D341Med (cell line): ENCODE measurements at regions not wholly inside any gene's neighbourhood (a gene's known extent, or its start where the extent isn't known, plus 50 kb on each side); places are given as distances from the start of the nearest gene placed in this dataset.
"Not testable (repeated sequence)": the region's sequence is repeated elsewhere in the genome, so short reads cannot be mapped to it uniquely, and the experiment has no call there.

ENCODE experiments used
- DNase-seq: peaks from one replicate; pipeline ENCODE4 v3.0.0; 2012; ENCODE audit warnings: low spot score

DNA sequence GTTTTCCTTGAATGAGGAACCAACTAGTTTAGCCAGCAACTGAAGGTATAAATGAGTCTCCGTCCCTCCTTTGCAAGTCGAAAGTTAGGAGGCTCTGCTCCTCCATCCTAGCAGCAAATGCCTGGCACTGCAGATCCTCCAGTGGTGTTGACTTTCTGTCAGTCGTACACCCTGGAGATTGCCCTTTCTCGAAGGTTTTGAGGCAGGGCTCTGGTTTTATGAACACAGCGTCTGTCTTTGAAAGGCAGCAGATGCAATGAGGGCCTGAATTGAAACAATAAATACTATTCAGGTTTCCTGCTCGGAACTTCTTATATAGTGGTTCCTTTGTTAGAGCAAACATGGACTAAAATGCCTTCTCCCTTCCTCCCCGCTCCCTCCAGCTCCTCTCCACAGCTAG is 284.0 kb downstream of the TMEM38B start:
- DNase-seq: no peak

DNA sequence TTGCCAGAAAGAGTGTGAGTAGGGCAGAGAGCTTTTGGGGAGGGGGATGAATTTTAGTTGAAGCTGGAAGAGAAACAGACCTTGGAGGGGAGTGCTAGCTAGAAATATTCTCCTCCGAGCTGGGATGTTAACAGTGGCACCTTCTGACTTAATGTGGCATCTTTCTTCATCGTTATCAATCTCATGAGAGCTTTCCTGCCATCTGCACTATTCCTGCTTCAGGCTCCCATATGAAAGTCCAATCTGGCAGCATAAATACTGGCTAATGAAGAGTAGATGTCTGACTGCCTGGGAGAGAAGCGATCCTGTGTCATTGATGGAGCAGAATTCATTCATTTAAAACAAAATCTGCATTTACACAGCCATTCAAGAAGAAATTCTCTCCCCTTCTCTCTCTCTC is 284.5 kb downstream of the TMEM38B start:
- no peak for DNase-seq

DNA sequence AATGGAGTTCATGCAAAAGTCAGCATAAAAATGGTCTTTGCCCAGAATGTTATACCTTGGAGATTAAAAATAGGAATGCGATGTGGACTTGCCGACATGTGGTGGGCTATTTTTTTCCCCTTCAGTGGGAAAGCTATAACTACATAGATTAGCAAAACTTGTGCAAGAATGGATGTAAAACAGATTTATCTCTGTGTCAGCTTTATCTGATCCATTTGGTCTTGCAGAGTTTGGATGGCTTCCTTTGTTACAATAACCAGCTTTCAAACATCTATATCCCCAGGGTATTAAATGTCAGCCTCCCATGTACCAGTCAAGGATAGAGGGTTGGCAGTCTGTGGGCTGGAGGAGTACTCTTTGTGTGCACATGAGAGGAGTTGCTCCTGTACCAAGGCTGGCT is 284.9 kb downstream of the TMEM38B start:
- no peak for DNase-seq

DNA sequence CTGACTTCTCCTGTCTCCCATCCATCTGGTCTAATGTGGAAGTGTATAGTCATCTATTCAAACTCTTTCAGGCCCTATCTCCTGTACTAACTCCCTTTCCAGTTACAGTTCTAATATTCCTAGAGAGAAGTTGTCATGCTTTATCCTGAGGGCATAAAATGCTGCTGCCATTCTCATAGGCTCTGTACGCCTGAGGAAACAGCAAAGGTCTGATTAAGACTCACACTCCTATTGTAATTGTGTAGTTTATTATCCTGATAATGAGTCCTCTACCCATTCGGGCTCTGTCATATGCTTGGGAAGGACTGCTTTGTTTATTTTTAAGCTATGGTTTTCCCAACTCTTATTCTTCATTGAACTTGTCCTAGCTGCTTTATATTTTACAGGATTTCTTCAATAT is 290.4 kb downstream of the TMEM38B start:
- no peak for DNase-seq

DNA sequence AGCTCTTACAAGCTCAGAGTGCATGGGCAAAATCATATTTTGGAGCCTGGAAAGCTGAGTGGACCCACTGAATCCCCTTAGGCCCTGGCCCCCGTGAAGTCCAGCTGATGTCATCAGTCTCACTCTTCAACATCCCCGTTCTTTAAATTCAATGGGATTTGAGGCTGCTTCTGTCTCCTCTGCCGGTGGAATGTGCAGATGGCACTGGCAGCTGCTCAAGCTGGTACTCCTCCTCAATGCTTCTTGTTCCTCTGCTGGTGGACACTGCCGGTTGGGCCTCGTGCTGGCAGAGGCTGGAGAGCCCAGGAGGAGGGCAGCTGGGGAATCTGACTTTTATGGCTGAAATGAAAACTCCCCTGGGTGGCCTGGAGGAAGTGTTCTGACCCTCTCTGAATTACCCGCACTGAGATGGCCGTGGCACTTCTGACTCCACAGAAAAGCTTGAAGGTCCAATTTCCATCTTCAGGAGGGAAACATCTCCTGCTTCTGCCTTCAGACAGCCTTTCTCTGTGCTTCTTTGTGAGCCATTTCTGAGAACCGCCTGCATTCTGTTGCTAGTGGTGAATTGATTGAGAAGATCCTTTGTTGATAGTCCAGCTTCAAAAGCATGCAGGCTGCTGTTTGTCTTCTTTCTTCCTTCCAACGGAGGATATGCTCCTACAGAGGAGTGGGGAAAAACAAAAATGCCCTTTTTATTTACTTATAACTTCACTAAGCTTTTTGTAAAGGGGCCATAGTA is 298.9 kb downstream of the TMEM38B start:
- no peak for DNase-seq

DNA sequence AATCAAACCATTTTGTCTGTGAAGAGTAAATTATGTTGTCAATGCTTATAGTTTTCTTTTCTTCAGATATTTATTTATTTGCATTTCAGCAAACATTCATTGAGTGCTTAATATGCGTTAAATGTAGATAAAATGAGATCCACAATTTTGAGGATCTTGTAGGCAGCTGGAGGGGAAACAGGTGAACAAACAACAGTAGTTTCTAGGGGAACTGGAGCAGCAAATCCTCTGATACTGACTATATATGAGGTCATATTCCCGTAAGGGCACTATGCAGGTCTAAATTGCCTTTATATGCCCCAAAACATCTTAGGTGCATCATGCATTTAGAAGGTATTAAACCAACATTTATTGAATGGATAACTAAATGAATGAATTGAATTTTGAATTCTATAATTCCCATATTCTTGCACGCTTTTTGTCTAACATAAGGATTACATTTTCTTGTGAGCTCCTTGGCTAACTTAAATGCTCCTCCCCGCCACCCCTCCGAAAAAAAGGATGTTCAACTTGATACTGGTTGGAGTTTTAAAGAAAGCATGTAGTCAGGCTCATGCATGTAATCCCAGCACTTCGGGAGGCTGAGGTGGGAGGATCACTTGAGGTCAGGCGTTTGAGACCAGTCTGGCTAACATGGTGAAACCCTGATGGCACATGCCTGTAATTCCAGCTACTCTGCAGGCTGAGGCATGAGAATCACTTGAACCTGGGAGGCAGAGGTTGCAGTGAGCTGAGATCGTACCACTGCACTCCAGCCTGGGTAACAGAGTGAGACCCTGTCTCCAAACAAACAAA is 299.8 kb downstream of the TMEM38B start:
- no peak for DNase-seq

DNA sequence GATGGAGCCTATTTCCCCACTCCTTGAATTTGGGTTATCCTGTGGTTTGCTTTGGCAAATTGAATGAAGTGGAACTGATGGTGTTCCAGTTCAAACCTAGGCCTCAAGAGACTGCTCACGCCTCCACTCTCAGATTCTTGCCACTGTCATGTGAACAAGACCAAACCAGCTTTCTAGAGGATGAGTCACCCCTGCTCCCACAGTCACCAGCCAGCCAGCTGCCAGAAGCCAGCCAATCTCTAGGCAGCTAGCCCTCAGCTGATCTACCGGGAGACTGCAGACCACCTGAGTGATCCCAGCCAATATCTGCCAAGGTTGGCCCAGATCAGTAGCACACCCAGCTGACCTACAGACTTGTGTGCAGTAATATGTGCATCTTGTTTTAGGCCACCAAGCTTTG is 300.6 kb downstream of the TMEM38B start:
- DNase-seq: no peak

DNA sequence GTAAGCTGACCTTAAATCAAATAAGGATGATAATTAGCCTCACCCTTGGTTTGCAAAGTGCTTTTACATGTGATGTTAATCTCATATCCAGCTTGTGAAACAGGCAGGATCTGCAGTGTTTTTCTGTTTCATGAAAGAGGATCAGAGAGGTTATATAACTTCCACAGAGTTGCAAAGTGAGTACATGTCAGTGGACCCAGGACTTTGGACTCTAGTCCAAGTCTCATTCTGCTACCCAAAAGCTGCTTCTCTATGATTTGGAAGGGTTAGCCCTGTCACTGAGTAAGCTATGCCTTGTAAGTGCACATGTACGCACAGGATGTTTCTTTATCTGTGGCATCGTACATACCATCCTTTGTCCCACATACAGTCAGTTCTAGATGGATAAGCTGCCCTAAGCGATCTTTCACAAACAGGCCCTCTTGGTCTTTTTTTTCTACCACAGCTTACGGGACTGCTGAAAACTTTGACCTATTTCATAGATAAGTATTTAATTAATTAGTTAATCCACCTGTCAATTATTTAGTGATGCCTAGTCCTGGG is 322.9 kb downstream of the TMEM38B start:
- DNase-seq: no peak

DNA sequence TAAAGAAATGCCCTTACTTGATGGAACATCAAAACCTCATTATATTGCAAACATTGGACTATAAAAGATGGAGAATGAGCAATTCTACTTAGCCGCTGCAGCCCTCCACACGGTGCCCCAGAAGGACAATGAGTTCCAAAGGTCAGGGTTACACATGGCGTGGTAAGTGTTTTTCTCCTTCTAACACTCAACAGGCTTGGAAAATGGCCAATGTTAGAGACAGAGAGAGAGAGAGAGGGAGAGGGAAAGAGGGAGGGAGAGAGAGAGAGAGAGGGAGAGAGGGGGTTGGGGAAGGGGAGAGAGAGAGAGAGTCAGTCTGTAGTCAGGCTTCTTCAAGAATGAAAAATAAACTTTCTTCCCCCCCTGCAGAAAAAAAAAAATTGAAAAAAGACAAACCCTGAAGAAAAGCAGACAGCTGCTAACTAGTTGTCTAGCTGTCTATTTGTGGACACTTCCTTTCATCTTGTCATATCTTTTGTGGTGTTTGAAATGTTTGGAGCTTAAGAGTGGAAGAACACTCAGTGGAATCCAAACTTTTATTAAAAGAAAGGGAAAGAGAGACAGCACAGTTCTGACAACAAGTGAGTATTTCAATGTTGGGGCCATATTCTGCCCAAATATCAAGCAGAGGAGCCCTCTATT is 324.8 kb downstream of the TMEM38B start:
- DNase-seq: no peak

DNA sequence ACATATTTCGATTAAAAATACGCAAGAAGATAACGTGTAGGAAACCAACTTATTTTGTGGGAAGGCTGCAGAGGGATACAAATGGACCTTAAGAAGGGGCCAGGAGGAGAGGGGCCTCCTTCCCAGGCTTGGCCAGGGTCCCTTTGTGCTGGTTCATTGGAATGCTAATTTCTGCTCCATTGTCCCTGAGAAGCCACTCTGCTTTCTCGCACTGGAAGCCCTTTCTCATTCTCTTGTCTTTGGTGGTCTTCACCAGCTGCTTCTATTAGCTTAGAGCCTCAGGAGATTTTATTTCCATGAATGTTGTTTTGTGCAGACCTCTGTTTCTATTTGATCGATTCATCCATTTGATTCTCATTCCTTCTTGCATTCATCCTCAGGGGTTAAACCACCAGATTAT is 325.4 kb downstream of the TMEM38B start:
- DNase-seq: no peak

DNA sequence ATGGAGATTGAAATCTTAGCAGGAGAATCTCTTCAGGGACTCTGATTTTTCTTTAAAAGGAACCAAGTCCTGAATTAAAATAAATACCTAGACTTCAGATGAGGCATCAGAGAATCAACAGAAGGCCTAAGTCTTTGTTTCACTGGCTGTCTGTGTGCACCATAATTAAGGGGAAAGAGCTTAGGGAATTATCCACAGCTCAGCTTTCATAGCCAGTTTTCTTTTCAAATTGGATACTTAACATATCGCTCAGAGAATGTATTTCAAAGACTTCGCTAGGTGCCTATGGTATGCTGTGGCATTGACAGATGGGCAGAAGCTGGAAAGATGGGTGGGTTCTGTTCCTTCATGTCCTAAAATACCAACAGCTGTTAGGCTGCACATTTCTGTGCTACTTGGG is 325.8 kb downstream of the TMEM38B start:
- no peak for DNase-seq

DNA sequence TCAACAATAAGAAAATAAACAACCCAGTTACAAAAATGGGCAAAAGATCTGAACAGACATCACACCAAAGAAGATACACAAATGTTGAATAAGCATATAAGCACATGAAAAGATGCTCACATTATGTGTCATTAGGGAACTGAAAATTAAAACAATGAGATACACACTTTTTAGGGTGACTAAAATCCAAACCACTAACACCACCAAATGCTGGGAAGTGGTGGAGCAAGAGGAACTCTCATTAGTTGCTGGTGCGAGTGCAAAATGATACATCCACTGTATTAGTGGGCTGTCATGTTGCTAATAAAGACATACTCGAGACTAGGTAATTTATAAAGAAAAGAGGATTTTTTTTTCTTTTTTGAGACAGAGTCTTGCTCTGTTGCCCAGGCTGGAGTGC is 329.1 kb downstream of the TMEM38B start:
- no peak for DNase-seq

DNA sequence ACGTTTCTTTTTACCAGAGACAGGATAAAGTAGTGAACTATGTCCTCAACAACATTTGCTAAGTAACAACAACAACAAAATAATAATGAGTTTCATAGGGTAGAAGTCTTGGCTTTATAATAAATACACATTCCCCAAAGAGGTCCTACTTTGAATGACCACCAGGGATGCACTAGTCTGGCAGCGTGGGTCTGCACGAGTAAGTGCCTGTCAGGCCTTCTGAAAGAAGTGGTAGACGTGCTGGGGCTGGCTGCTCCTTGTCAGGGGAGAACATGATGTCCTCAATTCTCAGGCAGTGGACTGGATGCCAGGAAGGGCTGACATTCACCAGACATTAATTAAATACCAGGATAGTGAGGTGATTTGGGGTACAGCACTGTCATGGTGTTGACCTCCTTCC is 331.1 kb downstream of the TMEM38B start:
- no peak for DNase-seq

DNA sequence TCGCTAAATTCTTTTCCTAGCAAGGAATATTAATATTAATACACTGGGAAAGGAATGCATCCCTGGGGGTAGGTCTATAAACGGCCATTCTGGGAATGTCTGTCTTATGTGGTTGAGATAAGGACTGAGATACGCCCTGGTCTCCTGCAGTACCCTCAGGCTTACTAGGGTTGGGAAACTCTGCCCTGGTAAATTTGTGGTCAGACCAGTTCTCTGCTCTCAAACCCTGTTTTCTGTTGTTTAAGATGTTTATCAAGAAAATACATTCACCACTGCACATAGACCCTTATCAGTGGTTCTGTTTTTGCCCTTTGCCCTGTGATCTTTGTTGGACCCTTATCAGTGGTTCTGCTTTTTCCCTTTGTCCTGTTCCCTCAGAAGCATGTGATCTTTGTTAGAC is 335.8 kb downstream of the TMEM38B start:
- DNase-seq: not testable (repeated sequence)

DNA sequence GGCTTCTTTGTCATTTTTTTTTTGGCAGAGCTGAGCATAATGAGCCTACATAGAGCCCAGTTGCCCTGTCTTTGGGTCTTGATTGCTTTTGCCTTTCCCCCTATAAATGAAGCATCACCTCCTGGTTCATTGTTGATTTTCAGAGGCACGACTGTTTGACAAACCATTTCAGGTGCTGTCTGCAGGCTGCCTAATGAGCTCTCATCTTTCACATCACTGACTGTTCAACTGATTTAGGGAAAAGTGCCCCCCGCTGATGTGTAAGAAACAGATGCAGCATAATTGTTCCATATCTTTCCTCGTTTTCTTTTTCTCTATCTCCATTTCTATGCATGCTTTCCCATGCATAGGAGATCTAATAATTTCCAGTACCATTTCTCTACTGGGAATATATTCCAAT is 338.6 kb downstream of the TMEM38B start:
- no peak for DNase-seq

DNA sequence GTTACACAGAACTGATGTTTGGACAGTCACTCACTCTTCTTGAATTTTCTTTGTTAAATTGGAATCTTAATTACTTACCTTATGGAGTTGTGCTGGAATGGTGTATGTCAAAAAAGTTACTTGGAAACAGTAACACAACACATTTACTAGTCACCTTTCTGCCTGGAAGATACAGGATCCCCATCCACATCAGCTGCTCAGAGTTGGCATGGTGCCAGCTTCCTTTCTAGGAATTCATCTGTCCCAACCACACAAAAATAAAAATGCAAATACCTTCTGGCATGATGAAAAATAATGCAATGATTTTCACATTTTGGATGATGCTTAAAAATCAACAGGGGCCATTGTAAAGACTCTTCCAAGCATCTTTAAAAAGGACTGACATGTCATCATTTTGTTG is 341.5 kb downstream of the TMEM38B start:
- no peak for DNase-seq

DNA sequence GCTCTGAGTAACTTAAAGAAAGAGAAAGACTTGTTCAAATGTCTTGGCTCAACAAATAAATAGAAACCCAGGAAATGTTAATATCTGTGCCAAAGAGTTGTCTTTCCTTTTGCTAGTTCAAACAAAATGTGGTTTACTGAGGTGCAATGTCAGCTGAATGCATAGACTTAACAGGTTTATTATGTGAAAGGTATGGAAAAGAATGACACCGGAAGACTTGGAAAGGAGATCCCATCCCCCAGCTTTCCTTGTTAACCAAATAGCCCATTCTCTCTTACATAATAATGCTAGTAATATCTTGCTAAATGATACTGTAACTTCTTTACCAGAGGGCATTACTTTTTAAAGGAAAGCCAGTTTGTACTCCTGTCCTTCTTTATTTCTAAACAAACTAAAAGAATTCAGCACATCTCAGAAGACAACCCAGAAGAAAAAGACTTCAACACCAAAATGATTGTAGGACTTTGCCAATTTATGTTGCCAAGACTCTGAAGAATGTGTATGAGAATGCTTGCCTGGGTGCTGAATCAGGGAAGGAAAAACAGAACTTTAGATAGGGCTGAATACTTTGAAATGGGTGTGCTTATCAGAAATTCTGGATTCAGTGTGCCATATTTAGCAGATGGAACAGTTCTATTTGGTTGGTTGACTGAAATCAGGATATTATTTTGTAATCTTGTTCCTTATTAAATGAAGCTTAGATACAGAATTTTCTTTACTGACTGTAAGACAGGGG is 344.1 kb downstream of the TMEM38B start:
- DNase-seq: no peak

DNA sequence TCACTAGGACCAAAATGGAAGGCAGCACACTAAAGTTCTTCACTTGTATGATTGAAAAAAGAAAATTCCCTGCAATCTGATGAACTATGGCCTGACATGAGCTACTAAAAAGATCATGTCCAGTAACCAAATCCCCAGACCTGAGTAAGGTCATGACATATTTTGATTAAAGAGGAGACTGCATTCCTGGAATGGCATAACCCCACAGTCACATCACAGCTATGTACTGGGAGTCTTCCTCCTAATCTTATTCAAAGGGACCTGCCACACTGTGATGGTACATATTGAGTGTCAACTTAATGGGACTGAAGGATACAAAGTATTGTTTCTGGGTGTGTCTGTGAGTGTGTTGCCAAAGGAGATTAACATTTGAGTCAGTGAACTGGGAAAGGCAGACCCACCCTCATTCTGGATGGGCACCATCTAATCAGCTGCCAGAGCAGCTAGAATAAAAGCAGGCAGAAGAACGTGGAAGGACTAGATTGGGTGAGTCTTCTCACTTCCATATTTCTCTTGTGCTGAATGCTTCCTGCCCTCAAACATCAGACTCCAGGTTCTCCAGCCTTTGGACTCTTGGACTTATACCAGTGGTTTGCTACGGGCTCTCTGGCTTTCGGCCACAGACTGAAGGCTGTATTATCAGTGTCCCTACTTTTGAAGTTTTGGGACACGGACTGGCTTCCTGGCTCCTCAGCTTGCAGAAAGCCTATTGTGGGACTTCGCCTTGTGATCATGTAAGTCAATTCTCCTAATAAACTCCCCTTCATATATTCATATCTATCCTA is 345.0 kb downstream of the TMEM38B start:
- no peak for DNase-seq

DNA sequence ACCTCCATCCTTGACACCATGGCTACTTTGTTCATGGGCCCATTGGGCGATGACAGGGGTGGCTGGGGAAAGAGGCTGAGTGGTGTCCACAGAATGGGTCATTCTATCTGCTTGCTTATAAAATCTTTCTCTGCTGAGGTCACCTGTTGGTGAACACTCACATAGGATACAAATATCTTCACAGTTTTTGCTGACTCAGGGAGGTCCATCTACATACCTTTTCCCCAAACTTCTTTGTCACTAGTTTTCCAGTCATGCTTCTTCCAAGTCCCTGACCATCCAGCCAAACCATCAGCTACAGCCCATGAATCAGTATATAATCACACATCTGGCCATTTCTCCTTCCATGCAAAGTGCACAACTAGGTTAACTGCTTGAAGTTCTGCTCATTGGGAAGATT is 347.6 kb downstream of the TMEM38B start:
- DNase-seq: not testable (repeated sequence)

DNA sequence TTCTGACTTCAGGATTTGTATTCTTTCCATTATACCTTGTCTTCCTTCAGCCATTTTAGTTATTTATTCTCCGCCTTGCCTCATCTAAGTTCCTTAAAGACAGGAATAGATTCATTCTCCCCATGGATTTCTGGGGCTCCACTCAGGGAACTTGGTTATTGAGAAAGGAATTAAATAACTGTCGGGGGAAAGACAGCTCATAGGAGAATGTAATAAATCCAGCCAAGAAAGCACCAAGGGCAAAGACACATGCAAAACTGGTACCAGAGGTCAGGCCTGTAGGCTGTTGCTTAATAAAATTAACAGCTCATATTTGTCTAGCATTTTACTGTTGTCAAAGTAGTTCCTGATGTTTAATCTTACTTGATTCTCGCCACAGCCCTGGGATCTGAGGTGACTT is 357.2 kb downstream of the TMEM38B start:
- no peak for DNase-seq

DNA sequence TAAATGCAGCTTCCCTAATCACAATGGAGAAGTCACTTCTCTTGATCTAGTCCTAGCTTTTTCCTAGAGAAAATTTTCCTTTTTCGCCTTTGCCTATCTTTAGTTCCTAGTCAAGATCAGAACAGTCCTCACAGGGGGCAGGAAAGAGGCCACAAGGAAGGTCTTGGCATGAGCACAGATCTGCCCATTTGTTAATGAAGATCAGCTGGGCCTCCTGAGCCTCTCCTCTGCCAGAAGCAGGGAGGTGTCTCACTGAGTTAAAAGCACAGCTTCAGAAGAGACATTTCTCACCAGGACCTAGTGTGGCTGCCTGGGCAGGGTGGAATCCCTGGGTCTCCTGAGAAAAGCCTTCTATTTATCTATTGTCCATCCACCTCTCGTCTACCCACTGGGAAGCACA is 357.8 kb downstream of the TMEM38B start:
- DNase-seq: no peak
